ENCODE measurements at regions not wholly inside any gene's neighbourhood (a gene's known extent, or its start where the extent isn't known, plus 50 kb on each side); places are given as distances from the start of the nearest gene placed in this dataset.
A peak's percentile ranks its signal among the peaks of the same experiment; 100 is the strongest.

DNA sequence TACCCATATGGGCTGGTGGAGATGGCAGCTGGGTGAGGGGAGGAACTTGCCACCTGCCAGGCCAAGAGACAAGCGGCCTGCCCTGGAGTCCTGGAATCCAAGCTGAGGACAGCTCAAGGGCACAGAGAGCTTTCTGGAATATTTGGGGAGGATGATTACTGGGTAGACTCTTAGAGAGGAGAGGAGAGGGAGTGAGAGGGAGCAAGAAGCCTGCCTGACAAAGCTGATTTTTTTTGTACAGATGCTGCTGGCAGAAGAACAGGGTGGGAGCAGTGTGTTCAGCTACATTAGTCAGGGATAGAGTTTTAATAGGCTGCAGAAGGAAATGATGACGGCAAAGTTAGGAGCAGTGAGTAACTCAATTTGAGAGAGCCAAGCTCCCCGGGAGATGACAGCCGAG lies 299.3 kb downstream of the NXPE2 start:
- no peak for ATAC-seq
- intact Hi-C loops (cut with DNase I), result no loop called here

DNA sequence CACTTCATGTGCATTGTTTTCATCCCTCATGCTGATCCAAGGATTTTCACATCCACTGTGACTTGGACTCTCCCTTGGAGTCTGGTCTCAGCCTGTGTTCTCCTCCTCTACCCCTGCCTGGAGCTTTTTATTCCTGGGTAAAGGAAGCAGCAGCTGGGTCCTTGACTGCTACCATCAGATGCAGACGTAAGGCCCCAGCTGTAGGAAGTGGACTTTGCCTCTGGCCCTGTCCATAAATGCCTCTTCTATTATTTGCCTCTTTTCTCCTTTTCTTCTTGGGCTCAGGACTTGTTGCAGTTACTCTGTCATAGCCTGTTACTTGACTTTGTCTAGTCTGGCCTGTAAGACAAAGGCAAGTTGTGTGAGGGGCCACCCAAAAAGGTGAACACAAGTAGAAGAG lies 303.8 kb downstream of the NXPE2 start:
- DNase-seq (ENCODE audit: low spot score), result no peak
- intact Hi-C loops (cut with DNase I), result no loop called here
- no peak for ATAC-seq

More for the DNA sequence above, 299.3 kb downstream of the NXPE2 start:
- no peak for DNase-seq (ENCODE audit: low spot score)

DNA sequence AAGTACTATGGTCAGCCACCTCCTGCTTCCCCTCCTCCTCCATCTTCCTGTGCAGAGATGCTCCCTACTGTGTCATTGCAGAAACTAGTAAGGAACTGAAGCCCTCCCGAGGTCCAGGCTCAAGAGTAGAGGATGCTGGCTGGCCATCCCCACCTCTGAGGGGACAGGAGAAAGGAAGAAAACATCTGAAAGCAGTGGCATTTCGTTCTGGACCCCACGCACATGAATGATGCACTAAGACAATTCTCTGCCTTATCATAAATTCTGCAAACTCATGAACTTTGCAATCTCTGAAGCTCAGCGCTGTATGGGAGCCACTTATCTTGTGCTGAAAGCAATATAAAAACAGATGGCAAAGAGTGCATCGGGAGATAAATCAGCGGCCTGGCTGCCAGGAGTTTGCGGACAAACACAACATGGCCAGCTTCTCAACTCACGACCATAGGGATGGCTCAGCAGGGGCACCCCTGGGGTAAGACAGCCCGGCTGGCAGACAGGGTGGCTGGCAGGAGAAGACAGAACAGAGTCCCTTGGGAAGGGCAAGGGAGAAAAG lies 306.4 kb downstream of the NXPE2 start:
- DNase-seq (ENCODE audit: low spot score) (no peak), ATAC-seq (no peak)
- intact Hi-C loops (cut with DNase I), result no loop called here

DNA sequence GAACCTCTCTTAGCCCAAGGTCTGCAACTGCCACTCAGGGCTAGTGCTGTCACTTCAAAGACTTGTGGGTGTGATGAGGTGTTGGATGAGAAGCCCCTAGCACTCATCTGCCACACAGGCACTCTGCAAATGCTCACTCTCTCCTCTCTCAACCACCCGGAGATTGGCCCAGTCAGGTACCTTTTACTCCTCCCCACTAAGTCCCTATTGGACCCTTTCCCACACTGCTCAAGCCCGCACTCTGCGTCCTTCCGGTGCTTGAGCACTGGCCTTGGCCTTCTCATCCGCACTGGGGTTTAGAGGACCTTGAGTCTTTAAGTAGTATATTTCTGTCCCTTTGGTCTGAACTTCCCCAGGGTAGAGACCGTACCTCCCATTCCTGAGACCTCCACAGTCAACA lies 308.0 kb downstream of the NXPE2 start:
- ATAC-seq (peak; percentile 10), DNase-seq (ENCODE audit: low spot score) (no peak)
- intact Hi-C loops (cut with DNase I), result no loop called here

DNA sequence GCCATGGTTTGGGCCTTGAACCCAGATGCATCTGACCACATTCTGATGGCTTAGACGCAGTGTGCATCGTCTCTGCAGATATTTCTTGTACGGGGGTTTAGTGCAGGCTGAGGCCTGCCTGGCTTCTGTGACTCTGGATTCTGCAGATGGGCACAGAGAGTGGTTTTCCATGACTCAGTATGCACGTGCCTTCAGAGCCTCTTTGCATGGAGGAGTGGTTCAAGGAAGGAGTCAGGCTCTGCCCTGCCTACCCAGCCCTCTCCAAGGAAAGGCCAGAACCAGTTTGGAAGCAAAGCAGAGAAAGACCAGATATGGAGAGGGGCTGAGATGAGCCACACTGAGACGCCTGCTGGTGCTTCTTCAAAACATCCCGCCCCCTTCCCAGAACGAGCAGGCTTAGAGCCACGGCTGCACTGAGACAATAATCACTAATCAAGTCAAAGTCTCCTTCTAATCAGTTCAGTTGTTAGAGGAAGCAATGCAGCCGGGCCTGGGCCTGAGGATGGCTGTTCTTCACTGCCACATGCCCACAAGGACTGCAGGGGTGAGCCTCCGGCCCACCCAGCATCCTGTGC lies 308.9 kb downstream of the NXPE2 start:
- no peak for DNase-seq (ENCODE audit: low spot score)

DNA sequence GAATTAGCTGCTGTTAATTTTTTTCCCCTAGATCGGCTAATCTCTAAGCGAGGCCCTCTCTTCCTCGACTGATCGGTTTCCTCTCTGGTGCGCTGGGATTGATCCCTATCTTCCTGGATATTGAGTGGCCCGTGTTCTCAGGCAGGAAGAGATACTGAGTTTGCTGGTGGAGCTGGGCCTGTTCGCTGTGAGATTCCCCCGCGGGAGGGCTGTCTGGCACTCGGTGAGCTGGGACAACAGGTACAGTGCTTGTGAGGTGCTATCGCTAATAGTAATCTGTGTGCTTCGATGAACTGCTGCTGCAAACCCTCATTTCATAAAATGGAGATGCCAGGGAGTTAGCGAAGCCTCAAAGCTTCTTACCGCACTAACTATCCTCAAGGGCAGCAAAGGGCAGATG lies 310.3 kb downstream of the NXPE2 start:
- intact Hi-C loops (cut with DNase I), result no loop called here
- ATAC-seq, result no peak
- no peak for DNase-seq (ENCODE audit: low spot score)

More for the DNA sequence above, 308.9 kb downstream of the NXPE2 start:
- intact Hi-C loops (cut with DNase I), result no loop called here
- no peak for ATAC-seq

DNA sequence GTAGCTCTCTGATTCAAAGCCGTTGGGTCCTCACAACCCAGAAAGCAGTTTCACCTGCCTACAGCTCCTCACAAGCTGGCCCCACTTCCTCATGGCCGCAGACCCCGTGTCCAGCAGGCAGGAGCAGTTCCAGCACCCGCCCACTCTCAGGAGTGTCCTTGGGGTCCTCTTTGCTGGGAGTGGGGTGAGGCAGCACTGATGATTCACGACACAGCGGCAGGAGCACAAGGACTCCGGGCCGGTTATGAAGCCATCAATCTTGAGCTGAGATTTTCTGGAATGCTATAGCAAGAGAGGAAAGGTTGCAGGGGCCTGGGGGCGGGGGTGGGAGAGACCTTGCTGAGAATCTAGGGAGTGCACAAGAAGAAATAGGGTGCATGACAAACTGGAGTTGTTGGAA lies 311.2 kb downstream of the NXPE2 start:
- intact Hi-C loops (cut with DNase I), result no loop called here
- DNase-seq (ENCODE audit: low spot score) (no peak), ATAC-seq (no peak)

DNA sequence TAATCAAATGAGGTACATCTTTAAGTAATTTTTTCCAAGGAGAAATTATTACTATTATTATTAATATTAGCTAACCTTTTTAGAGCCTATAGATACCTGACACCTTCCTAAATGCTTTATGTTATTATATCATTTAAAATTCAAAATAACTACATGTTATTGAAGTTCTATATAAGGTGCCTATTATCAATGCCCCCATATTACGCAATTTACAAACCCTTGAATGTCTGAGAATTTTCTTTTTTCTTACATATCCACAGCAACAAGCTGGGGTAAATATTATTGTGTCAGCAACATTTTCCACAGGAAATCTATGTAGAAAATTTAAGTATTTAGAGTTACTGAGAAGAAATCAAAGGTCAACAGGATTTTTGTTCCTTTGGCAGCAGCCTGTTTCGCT lies 327.3 kb downstream of the NXPE2 start:
- no peak for ATAC-seq
- no peak for DNase-seq (ENCODE audit: low spot score)
- intact Hi-C loops (cut with DNase I), result no loop called here

DNA sequence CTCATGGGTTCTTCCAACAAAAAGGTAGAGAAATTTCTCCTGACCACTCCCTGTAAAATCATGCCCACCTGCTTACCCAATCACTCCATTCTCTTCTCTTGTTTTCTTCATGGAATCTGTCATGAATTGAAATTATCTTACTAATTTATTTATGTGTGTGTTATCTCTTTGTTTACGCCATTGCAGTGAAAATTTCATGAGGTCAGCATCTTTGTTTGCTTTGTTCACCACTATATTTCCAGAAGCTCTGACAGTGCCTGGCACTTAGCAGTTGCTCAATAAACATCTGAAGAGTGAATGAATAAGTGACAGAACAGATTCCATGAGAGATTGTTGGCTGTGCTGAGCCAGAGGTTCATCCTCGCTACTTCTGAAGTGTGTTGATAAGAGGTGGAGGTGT lies 329.5 kb downstream of the NXPE2 start:
- intact Hi-C loops (cut with DNase I), result no loop called here
- no peak for ATAC-seq

DNA sequence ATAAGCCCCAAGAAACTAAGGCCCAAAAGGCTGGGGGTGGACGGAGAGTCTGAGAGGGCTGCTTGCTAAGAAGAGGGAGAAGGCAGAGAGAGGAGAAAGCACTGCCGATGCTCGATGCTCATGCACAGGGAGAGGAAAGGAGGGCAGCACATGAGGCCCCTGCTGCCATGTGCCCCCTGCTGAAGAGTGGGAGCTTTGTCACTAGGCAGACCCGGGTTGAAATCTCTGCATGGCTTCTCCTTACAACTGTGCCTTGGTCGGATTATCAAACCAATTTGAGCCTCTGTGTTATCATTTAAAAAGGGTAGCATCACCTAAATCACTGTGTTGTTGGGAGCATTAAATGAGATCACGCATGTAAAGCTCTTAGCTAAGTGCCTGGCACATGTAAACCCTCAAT lies 330.5 kb downstream of the NXPE2 start:
- intact Hi-C loops (cut with DNase I), result no loop called here
- DNase-seq (ENCODE audit: low spot score), result no peak
- no peak for ATAC-seq

More for the DNA sequence above, 329.5 kb downstream of the NXPE2 start:
- no peak for DNase-seq (ENCODE audit: low spot score)

DNA sequence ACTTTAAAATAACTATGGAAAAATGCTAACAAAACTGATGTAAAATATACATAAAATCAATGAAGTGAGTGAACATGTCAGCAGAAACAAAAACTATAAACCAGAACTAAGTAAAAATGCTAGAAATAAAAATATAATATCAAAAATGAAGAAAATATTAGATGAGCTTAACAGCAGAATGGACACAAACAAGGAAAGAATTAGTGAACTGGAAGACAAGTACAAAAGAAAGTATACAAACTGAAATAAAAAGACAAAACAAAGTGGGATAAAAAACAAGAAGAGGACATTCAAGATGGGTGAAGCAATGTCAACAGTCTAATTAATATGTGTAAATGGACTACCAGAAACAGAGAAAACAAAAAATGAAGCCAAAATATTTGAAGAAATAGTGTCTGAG lies 339.2 kb downstream of the NXPE2 start:
- no peak for ATAC-seq
- DNase-seq (ENCODE audit: low spot score), result no peak
- intact Hi-C loops (cut with DNase I), result no loop called here

DNA sequence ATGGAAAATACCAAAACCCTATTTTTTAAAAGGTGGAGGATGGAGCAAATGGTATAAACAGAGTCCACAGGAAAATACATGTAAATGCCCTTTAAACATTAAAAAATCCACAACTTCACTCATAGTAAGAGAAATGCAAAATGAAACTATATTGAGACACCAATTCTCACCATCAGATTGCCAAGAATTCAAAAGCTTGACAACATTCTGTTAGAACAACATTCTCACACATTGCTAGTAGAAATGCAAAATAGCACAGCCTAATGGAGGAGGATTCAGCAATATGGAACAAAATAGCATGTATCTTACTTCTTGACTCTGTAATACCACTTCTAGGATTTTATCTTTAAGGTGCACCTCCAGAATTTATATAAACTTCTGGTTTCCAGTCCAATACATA lies 351.8 kb downstream of the NXPE2 start:
- ATAC-seq (no peak), DNase-seq (ENCODE audit: low spot score) (no peak)
- intact Hi-C loops (cut with DNase I), result no loop called here

DNA sequence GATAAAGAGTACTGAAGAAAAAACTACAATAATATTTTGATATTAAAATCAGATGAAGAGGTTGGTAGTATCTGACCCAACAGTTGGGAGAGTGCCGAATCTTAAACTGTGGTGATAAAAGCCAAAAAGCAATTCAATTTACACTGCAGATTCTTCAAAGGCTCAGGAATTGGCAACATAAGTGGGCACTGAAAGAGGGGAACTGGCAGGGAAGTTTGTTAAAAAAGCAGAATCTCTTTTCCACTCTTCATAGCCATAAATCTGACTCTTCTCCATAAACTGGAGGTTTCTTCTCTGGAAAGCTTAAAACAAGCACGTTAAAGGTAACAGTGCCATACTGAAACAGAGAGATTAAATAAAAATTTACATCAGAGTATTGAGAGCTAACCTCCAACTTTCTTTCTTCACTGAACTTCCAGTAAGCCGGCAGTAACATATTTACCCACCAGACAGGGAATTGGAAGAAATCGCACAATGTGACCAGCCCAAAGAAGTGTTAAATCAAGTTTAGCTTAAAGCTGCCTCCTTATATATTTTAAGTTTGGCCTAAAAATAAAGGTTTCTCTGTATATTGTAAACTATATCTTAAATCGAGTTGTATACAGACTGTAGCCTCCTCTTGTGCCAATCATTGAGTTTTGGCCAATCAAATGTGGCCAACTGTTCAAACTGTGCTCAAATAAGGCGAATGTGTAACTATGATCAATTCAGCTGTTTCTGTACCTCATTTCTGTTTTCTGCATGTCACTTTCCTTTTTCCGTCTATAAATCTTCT lies 358.3 kb downstream of the NXPE2 start:
- no peak for ATAC-seq
- intact Hi-C loops (cut with DNase I), result no loop called here
- no peak for DNase-seq (ENCODE audit: low spot score)

DNA sequence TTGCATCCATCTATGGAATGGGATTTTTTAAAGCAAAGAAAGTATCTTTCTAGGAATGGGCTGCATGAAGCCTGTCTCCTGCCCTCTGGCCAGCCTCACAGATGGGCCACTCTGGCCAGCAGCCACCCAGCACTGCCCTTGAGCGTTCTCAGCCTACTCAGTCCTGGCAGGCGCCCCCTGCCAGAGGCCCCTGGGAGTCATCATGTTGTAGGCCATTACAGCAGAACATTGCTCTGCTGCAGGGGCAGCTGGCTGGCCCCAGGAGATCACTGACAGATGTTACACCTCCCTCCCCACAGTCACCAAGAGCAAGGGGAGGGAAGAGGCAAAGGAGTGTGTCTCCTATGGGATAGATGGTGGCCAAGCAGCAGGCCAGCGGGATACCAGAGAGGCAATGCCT lies 363.7 kb downstream of the NXPE2 start:
- intact Hi-C loops (cut with DNase I), result no loop called here
- no peak for ATAC-seq

DNA sequence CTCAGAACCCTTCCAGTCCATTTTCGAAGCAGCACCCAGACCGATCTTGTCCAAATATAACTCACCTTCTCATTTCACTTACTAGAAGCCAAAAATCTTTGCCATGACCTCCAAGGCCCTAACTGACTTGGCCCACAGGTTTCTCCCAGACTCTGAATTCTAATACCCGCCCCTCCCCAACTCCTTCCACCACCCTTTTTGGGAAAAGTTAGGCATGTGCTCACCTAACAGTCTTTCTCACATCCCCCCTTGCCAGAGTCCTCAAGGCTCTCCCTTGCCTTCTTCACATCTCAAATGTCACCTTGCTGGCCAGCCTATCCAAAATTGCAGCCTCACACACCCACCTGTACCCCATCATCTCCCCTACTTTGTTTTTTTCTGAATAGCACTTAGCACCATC lies 369.3 kb downstream of the NXPE2 start:
- no peak for ATAC-seq
- DNase-seq (ENCODE audit: low spot score), result no peak
- intact Hi-C loops (cut with DNase I), result no loop called here

More for the DNA sequence above, 363.7 kb downstream of the NXPE2 start:
- no peak for DNase-seq (ENCODE audit: low spot score)

DNA sequence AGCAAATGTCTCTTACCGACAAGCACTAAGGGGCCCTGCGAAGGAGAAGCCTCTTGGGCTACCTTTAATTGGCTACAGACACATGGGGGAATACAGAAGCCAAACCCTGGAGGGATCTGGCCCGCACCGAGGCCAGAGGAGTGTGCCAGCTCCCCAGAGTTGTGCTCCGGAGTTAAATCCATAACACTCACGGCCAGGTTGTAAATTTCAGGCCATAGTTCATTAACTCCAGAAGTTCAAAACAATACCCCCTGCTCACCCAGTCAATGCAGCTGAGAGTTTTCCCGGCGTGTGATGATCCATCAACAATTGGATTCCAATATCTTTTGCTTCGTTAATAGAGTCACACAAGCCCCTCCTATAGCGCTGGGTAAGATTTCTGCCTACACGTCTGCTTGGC lies 371.5 kb downstream of the NXPE2 start:
- ATAC-seq (no peak), DNase-seq (ENCODE audit: low spot score) (no peak)
- intact Hi-C loops (cut with DNase I), result no loop called here

DNA sequence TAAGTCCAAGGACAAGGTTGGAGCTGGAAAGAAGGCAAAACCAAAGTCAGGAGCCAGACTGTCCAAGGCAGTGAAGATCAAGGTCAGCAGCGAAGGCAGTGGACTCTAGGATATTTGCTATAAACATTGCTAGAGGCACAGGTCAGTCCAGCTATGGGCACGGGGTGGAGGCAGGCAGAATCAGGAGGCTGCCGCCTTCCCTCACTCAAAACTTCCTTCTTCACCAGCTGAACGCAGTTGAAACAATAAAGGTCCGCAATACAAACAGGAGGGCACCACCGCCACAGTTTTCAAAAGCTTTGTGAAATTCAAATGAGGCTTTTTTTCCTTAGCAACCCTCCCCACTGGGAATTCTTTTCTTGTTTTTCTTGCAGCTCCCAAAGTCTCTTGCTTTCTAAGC lies 372.4 kb downstream of the NXPE2 start:
- intact Hi-C loops (cut with DNase I), result no loop called here
- ATAC-seq (no peak), DNase-seq (ENCODE audit: low spot score) (no peak)

DNA sequence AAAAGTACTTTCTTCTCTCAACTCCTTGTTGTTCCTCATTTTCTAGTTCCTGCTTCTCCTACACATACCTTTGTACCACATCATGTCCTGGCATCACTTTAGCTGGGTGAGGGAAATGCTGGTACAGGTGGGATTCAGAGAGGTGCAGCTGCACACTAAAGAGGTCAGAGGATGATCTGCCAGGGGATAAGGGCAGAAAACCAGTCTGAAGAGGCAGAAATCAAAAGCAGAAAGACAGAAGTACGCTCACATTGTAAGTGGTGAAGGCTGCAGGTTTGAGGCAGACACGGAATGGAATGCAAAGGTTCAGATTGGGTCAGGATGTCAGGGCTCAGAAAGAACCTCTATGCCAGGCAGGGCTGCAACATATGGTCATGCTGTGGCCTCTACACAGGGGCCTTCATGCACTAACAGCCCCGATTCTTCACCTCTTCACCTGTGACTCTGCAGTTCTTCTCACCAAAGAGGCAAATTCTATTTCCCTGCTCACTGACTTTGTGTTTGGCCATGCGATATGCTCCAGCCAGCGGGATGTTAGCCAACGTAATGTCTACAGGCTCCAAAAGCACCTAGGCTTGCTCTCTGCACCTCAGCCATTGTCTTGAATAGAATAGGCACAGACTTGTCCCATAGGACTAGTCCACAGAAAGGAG lies 373.7 kb downstream of the NXPE2 start:
- no peak for ATAC-seq
- intact Hi-C loops (cut with DNase I), result no loop called here
- no peak for DNase-seq (ENCODE audit: low spot score)

DNA sequence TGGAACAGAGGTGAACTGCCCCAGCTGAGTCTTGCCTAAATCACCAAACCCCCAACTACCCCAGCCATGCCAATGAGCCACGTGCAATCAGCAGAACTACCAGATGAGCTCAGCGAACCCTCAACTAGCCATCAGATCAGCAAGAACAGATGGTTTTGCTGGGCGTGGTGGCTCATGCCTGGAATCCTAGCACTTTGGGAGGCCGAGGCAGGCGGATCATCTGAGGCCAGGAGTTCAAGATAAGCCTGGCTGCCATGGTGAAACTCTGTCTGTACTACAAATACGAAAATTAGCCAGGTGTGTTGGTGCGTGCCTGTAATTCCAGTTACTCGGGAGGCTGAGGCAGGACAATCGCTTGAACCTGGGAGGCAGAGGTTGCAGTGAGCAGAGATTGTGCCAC lies 374.3 kb downstream of the NXPE2 start:
- DNase-seq (ENCODE audit: low spot score) (no peak), ATAC-seq (no peak)
- intact Hi-C loops (cut with DNase I), result no loop called here
